ENCODE measurements at regions not wholly inside any gene's neighbourhood (a gene's known extent, or its start where the extent isn't known, plus 50 kb on each side); places are given as distances from the start of the nearest gene placed in this dataset.

- Mint-ChIP-seq H3K27me3 (ENCODE audit: low read depth) (peaks cover 38% of the 10 kb centered on the region), H3K27ac (no peak overlapping the region), H3K4me1 (peaks cover 17% of the 10 kb centered on the region), H3K36me3 (ENCODE audit: low read depth) (no peaks in the 10 kb centered on the region), H3K9me3 (peaks cover 8% of the 10 kb centered on the region), H3K4me3 (no peak overlapping the region)
- TF ChIP-seq CTCF (IDR thresholded peaks at IDR 0.05; ENCODE audit: unreplicated experiment in 3 of 3), result no peak
Measured at GRCh38 chr12:5134861-5135525, 91.3 kb downstream of the KCNA5 start.

GRCh38 chr12:5138256-5138655 lies 94.6 kb downstream of the KCNA5 start:
- TF ChIP-seq CTCF (IDR thresholded peaks at IDR 0.05; ENCODE audit: unreplicated experiment in 3 of 3), result no peak
- Mint-ChIP-seq H3K4me1 (peaks cover 16% of the 10 kb centered on the region), H3K27me3 (ENCODE audit: low read depth) (peaks cover 18% of the 10 kb centered on the region), H3K4me3 (no peak overlapping the region), H3K9me3 (peaks cover 16% of the 10 kb centered on the region), H3K36me3 (ENCODE audit: low read depth) (no peaks in the 10 kb centered on the region), H3K27ac (no peak overlapping the region)

- TF ChIP-seq CTCF (IDR thresholded peaks at IDR 0.05; ENCODE audit: unreplicated experiment in 3 of 3), result no peak
- H3K36me3 Mint-ChIP-seq (ENCODE audit: low read depth), result no peaks in the 10 kb centered on the region
- no peak overlapping the region for H3K27ac Mint-ChIP-seq
- peaks cover 16% of the 10 kb centered on the region for H3K9me3 Mint-ChIP-seq
- peaks cover 13% of the 10 kb centered on the region for H3K4me1 Mint-ChIP-seq
- no peak overlapping the region for H3K4me3 Mint-ChIP-seq
- H3K27me3 Mint-ChIP-seq (ENCODE audit: low read depth), result peaks cover 15% of the 10 kb centered on the region
Measured at GRCh38 chr12:5138845-5139244, 95.2 kb downstream of the KCNA5 start.

GRCh38 chr12:5139751-5140150 lies 96.1 kb downstream of the KCNA5 start:
- no peak overlapping the region for H3K27ac Mint-ChIP-seq
- H3K4me3 Mint-ChIP-seq, result no peak overlapping the region
- no peak for TF ChIP-seq CTCF (IDR thresholded peaks at IDR 0.05; ENCODE audit: unreplicated experiment in 3 of 3)
- H3K4me1 Mint-ChIP-seq, result peaks cover 10% of the 10 kb centered on the region
- H3K36me3 Mint-ChIP-seq (ENCODE audit: low read depth), result no peaks in the 10 kb centered on the region
- H3K9me3 Mint-ChIP-seq, result peaks cover 16% of the 10 kb centered on the region
- H3K27me3 Mint-ChIP-seq (ENCODE audit: low read depth), result peaks cover 12% of the 10 kb centered on the region

- Mint-ChIP-seq H3K9me3 (peaks cover 16% of the 10 kb centered on the region), H3K36me3 (ENCODE audit: low read depth) (no peaks in the 10 kb centered on the region), H3K27ac (no peak overlapping the region), H3K27me3 (ENCODE audit: low read depth) (peaks cover 8% of the 10 kb centered on the region), H3K4me1 (peaks cover 5% of the 10 kb centered on the region), H3K4me3 (no peak overlapping the region)
- TF ChIP-seq CTCF (IDR thresholded peaks at IDR 0.05; ENCODE audit: unreplicated experiment in 3 of 3), result no peak
Measured at GRCh38 chr12:5140190-5140589, 96.5 kb downstream of the KCNA5 start.

GRCh38 chr12:5148880-5149279 lies 105.2 kb downstream of the KCNA5 start:
- Mint-ChIP-seq H3K4me1 (no peaks in the 10 kb centered on the region), H3K27ac (no peak overlapping the region), H3K4me3 (no peak overlapping the region), H3K9me3 (no peaks in the 10 kb centered on the region), H3K27me3 (ENCODE audit: low read depth) (peaks cover 25% of the 10 kb centered on the region), H3K36me3 (ENCODE audit: low read depth) (no peaks in the 10 kb centered on the region)
- TF ChIP-seq CTCF (IDR thresholded peaks at IDR 0.05; ENCODE audit: unreplicated experiment in 3 of 3), result no peak
